Peyer's patch (tissue), 4 donors: ENCODE measurements at regions not wholly inside any gene's neighbourhood (a gene's known extent, or its start where the extent isn't known, plus 50 kb on each side); places are given as distances from the start of the nearest gene placed in this dataset.

ENCODE experiments used
- DNase-seq, 3 donors: peaks; one replicate each; pipeline ENCODE4 v3.0.0-alpha.2; 2017 to 2019
- H3K27ac ChIP-seq, 4 donors: fragments of 200-600 bp; sonication (generic); one replicate each; pipeline ENCODE4 v1.5.1; 2016 to 2019
- H3K27me3 ChIP-seq, 2 donors: fragments of 200-600 bp; sonication (generic); one replicate each; pipeline ENCODE4 v1.5.1; 2019
- H3K36me3 ChIP-seq, 3 donors: fragments of 200-600 bp; sonication (generic); one replicate each; pipeline ENCODE4 v1.5.1; 2016 to 2019
- H3K4me1 ChIP-seq, 4 donors: fragments of 200-600 bp; sonication (generic); one replicate each; pipeline ENCODE4 v1.5.1; 2016 to 2019
- H3K4me3 ChIP-seq, 4 donors: fragments of 200-600 bp; sonication (generic); 1 replicate in 3 of 4; 2 replicates in 1 of 4; pipeline ENCODE4 v1.5.1; 2016 to 2019; ENCODE audit warnings: mild to moderate bottlenecking in 1 of 4
- H3K9me3 ChIP-seq, 4 donors: fragments of 200-600 bp; sonication (generic); one replicate each; pipeline ENCODE4 v1.5.1; 2016 to 2019; ENCODE audit warnings: mild to moderate bottlenecking in 1 of 4
- CTCF ChIP-seq, 6 experiments: fragments of 450-650 bp in 4 of 6; fragments of 200-600 bp in 2 of 6; sonication (generic) in 1 of 6; IDR thresholded peaks; one replicate each; pipeline ENCODE4 v1.5.1; 2017 to 2019; ENCODE audit warnings: antibody characterized with exemption in 6 of 6, mild to moderate bottlenecking in 3 of 6, moderate library complexity in 1 of 6
- POLR2A ChIP-seq, 2 donors: fragments of 450-650 bp; IDR thresholded peaks; one replicate each; pipeline ENCODE4 v1.5.1; 2017; ENCODE audit warnings: antibody characterized with exemption in 2 of 2, mild to moderate bottlenecking in 2 of 2, moderate library complexity in 2 of 2

GRCh38 chr4:122973465-122973864 lies 51.1 kb upstream of the NUDT6 start:
- Histone ChIP-seq H3K9me3 (no peaks in the 10 kb centered on the region), H3K27ac (no peak overlapping the region), H3K4me3 (no peak overlapping the region), H3K36me3 (peaks cover 0 to 4% (median 0%) of the 10 kb centered on the region in 3 donors), H3K4me1 (no peaks in the 10 kb centered on the region), H3K27me3 (no peaks in the 10 kb centered on the region)
- TF ChIP-seq CTCF (IDR thresholded peaks at IDR 0.05): no peak
- no peak for TF ChIP-seq POLR2A (IDR thresholded peaks at IDR 0.05)
- DNase-seq: no peak

- no peak overlapping the region for H3K4me3 ChIP-seq
- no peaks in the 10 kb centered on the region for H3K9me3 ChIP-seq
- H3K27ac ChIP-seq: no peak overlapping the region
- peaks cover 0 to 4% (median 0%) of the 10 kb centered on the region in 3 donors for H3K36me3 ChIP-seq
- H3K27me3 ChIP-seq: no peaks in the 10 kb centered on the region
- no peaks in the 10 kb centered on the region for H3K4me1 ChIP-seq
- TF ChIP-seq POLR2A (IDR thresholded peaks at IDR 0.05): no peak
- TF ChIP-seq CTCF (IDR thresholded peaks at IDR 0.05): no peak
- no peak for DNase-seq
These were observed 53.7 kb upstream of the NUDT6 start for GRCh38 chr4:122976111-122976510.

GRCh38 chr4:122977103-122977502 lies 54.7 kb upstream of the NUDT6 start:
- H3K36me3 ChIP-seq: peaks cover 0 to 4% (median 0%) of the 10 kb centered on the region in 3 donors

GRCh38 chr4:122978109-122978508 lies 55.7 kb upstream of the NUDT6 start:
- no peak for DNase-seq
- no peaks in the 10 kb centered on the region for H3K27me3 ChIP-seq
- no peak overlapping the region for H3K4me3 ChIP-seq
- H3K27ac ChIP-seq: no peak overlapping the region
- H3K9me3 ChIP-seq: no peaks in the 10 kb centered on the region
- no peaks in the 10 kb centered on the region for H3K4me1 ChIP-seq
- TF ChIP-seq CTCF (IDR thresholded peaks at IDR 0.05) (no peak), POLR2A (IDR thresholded peaks at IDR 0.05) (no peak)
- H3K36me3 ChIP-seq: peaks cover 0 to 4% (median 0%) of the 10 kb centered on the region in 3 donors

More at GRCh38 chr4:122977103-122977502, 54.7 kb upstream of the NUDT6 start:
- no peaks in the 10 kb centered on the region for H3K27me3 ChIP-seq
- H3K9me3 ChIP-seq: no peaks in the 10 kb centered on the region
- no peaks in the 10 kb centered on the region for H3K4me1 ChIP-seq
- no peak for TF ChIP-seq POLR2A (IDR thresholded peaks at IDR 0.05)
- no peak for TF ChIP-seq CTCF (IDR thresholded peaks at IDR 0.05)
- no peak overlapping the region for H3K4me3 ChIP-seq
- no peak overlapping the region for H3K27ac ChIP-seq
- no peak for DNase-seq

GRCh38 chr4:122978789-122979188 lies 56.4 kb upstream of the NUDT6 start:
- DNase-seq: no peak
- TF ChIP-seq CTCF (IDR thresholded peaks at IDR 0.05) (no peak), POLR2A (IDR thresholded peaks at IDR 0.05) (no peak)
- H3K4me1 ChIP-seq: no peaks in the 10 kb centered on the region
- no peaks in the 10 kb centered on the region for H3K27me3 ChIP-seq
- H3K9me3 ChIP-seq: no peaks in the 10 kb centered on the region
- no peak overlapping the region for H3K27ac ChIP-seq
- no peak overlapping the region for H3K4me3 ChIP-seq
- peaks cover 0 to 4% (median 0%) of the 10 kb centered on the region in 3 donors for H3K36me3 ChIP-seq

GRCh38 chr4:122980860-122981259 lies 58.5 kb upstream of the NUDT6 start:
- no peak overlapping the region for H3K27ac ChIP-seq
- TF ChIP-seq CTCF (IDR thresholded peaks at IDR 0.05): no peak
- TF ChIP-seq POLR2A (IDR thresholded peaks at IDR 0.05): no peak

More at GRCh38 chr4:122980860-122981259, 58.5 kb upstream of the NUDT6 start:
- no peaks in the 10 kb centered on the region for H3K4me1 ChIP-seq
- no peaks in the 10 kb centered on the region for H3K9me3 ChIP-seq
- no peak for DNase-seq
- no peaks in the 10 kb centered on the region for H3K27me3 ChIP-seq
- no peak overlapping the region for H3K4me3 ChIP-seq
- peaks cover 0 to 4% (median 0%) of the 10 kb centered on the region in 3 donors for H3K36me3 ChIP-seq
